ENCODE measurements at regions not wholly inside any gene's neighbourhood (a gene's known extent, or its start where the extent isn't known, plus 50 kb on each side); places are given as distances from the start of the nearest gene placed in this dataset.

DNA sequence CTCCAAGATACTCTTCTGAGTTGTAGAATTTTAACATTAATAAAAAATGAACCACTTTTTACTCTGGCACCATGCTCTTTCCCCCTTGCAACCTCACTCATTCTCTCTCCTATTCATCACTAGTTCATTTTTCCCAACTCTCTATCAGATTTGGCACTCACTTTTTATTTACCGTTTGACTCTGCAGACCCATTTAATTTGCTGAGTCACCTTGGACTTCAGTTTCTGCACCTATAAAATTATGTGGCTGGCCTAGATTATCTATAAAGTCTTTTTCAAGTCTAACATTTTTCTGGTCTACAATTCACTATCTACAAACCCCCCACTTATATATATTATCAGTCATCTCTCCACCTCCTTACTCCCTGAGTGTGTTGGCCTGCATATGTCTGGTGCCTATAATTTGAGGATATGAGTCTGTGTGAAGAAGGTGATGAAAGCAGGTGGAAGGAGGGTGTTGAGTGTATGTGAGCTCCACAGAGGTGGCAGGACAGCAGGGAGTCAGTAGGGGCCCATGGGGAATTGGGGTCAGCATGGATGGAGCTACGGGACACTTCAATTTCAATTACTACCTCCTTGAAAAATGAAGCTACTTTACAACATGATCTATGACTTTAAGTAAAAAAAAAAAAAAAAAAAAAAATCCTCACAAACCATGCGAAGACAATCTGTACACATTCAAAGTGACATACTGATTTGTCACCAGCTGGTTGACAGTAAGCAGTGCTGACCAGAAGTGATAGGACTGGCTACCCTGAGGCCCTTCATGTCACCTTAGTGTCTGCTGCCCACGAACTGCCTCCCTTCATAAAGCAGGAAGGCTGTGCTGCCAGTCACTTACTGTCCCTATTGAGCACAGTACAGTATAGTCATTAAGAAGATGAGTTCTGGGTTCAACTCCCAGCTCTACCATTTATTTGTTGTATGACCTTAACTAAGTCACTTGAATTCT lies 334.2 kb upstream of the IL12A start:
- H3K9me3 Mint-ChIP-seq = no peaks in the 10 kb centered on the region
- no peak overlapping the region for H3K27ac Mint-ChIP-seq

GRCh38 chr3:159655202-159655601 lies 333.4 kb upstream of the IL12A start:
- H3K4me3 Mint-ChIP-seq = no peak overlapping the region
- no peaks in the 10 kb centered on the region for H3K27me3 Mint-ChIP-seq (ENCODE audit: low read depth)
- no peaks in the 10 kb centered on the region for H3K9me3 Mint-ChIP-seq
- H3K4me1 Mint-ChIP-seq (ENCODE audit: low read depth) = no peaks in the 10 kb centered on the region
- no peak for DNase-seq (ENCODE audit: low spot score)
- no peaks in the 10 kb centered on the region for H3K36me3 Mint-ChIP-seq (ENCODE audit: low read depth)
- H3K27ac Mint-ChIP-seq = no peak overlapping the region

More for the DNA sequence above, 334.2 kb upstream of the IL12A start:
- H3K27me3 Mint-ChIP-seq (ENCODE audit: low read depth) = no peaks in the 10 kb centered on the region
- no peak for DNase-seq (ENCODE audit: low spot score)
- H3K36me3 Mint-ChIP-seq (ENCODE audit: low read depth) = no peaks in the 10 kb centered on the region
- H3K4me3 Mint-ChIP-seq = no peak overlapping the region
- H3K4me1 Mint-ChIP-seq (ENCODE audit: low read depth) = no peaks in the 10 kb centered on the region

DNA sequence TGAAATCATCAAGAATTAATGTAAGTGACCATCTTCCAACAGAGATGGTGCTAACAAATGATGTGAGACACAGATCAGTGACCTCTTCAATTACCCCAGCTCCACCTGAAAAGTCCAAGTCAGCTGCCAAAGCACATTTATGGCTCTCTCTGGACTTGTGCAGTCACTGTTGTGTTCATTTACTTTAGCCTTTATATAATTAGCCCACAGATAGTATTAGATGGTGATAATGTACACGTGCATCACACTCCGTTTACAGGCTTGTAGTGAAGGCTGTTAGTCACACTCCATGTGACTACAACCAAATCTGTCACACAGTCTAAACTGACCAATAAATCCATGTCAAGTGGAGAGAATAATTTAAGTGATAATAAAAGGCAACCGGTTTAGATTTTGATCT lies 331.5 kb upstream of the IL12A start:
- Mint-ChIP-seq H3K4me1 (ENCODE audit: low read depth) (no peaks in the 10 kb centered on the region), H3K36me3 (ENCODE audit: low read depth) (no peaks in the 10 kb centered on the region), H3K27me3 (ENCODE audit: low read depth) (no peaks in the 10 kb centered on the region), H3K4me3 (no peak overlapping the region), H3K9me3 (no peaks in the 10 kb centered on the region), H3K27ac (no peak overlapping the region)
- DNase-seq (ENCODE audit: low spot score) = no peak

GRCh38 chr3:159657629-159658028 lies 331.0 kb upstream of the IL12A start:
- H3K4me3 Mint-ChIP-seq = no peak overlapping the region
- DNase-seq (ENCODE audit: low spot score) = no peak
- H3K36me3 Mint-ChIP-seq (ENCODE audit: low read depth) = no peaks in the 10 kb centered on the region
- no peaks in the 10 kb centered on the region for H3K27me3 Mint-ChIP-seq (ENCODE audit: low read depth)
- no peaks in the 10 kb centered on the region for H3K9me3 Mint-ChIP-seq
- no peak overlapping the region for H3K27ac Mint-ChIP-seq
- no peaks in the 10 kb centered on the region for H3K4me1 Mint-ChIP-seq (ENCODE audit: low read depth)

GRCh38 chr3:159660326-159660725 lies 328.3 kb upstream of the IL12A start:
- Mint-ChIP-seq H3K4me3 (no peak overlapping the region), H3K4me1 (ENCODE audit: low read depth) (no peaks in the 10 kb centered on the region), H3K27ac (no peak overlapping the region), H3K27me3 (ENCODE audit: low read depth) (no peaks in the 10 kb centered on the region), H3K36me3 (ENCODE audit: low read depth) (no peaks in the 10 kb centered on the region), H3K9me3 (no peaks in the 10 kb centered on the region)
- DNase-seq (ENCODE audit: low spot score) = no peak

- Mint-ChIP-seq H3K27ac (no peak overlapping the region), H3K4me3 (no peak overlapping the region), H3K36me3 (ENCODE audit: low read depth) (no peaks in the 10 kb centered on the region), H3K27me3 (ENCODE audit: low read depth) (no peaks in the 10 kb centered on the region), H3K4me1 (ENCODE audit: low read depth) (no peaks in the 10 kb centered on the region), H3K9me3 (no peaks in the 10 kb centered on the region)
- DNase-seq (ENCODE audit: low spot score) = no peak
Measured at GRCh38 chr3:159660901-159661300, 327.7 kb upstream of the IL12A start.

DNA sequence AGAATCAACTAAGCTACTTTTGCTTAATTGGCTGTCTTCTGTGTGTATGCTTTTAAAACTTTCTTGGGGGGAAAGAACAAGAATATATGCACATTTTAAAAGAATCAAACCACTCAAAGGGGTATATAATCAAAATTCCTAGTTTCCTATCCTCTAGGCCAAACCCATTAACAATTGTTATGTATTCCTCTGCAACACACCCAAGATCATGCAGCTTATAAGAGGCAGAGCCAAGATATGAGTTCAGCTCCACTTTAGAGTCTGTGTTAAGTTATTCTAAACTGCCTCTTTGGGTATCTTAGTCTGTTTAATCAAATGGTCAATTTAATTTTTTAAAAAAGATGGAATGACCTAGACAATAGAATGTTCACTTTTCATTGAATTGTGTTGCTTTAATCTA lies 326.1 kb upstream of the IL12A start:
- Mint-ChIP-seq H3K4me1 (ENCODE audit: low read depth) (no peaks in the 10 kb centered on the region), H3K4me3 (no peak overlapping the region), H3K36me3 (ENCODE audit: low read depth) (no peaks in the 10 kb centered on the region), H3K9me3 (no peaks in the 10 kb centered on the region), H3K27ac (no peak overlapping the region), H3K27me3 (ENCODE audit: low read depth) (no peaks in the 10 kb centered on the region)
- DNase-seq (ENCODE audit: low spot score) = no peak

GRCh38 chr3:159664006-159664405 lies 324.6 kb upstream of the IL12A start:
- no peaks in the 10 kb centered on the region for H3K27me3 Mint-ChIP-seq (ENCODE audit: low read depth)
- DNase-seq (ENCODE audit: low spot score) = no peak
- no peaks in the 10 kb centered on the region for H3K9me3 Mint-ChIP-seq
- H3K4me3 Mint-ChIP-seq = no peak overlapping the region
- no peaks in the 10 kb centered on the region for H3K4me1 Mint-ChIP-seq (ENCODE audit: low read depth)
- H3K27ac Mint-ChIP-seq = no peak overlapping the region
- no peaks in the 10 kb centered on the region for H3K36me3 Mint-ChIP-seq (ENCODE audit: low read depth)

DNA sequence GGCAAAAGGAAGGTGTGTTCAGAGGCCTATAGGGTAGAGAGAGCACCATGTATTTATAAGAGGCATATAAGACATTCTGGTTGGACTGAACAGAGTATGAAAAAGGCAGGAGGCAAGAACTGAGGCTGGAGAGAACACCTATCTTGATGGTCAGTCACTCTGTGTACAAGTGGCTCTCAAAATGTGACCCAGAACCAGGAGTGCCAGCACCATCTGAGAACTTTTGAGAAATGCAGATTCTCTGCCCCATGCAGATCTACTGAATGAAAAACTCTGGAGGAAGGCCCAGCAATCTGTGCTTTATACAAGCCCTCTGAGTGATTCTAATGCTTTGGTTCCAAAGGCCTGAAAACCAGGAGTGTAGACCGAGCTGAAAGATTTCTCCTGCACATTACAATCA lies 324.0 kb upstream of the IL12A start:
- Mint-ChIP-seq H3K27me3 (ENCODE audit: low read depth) (no peaks in the 10 kb centered on the region), H3K36me3 (ENCODE audit: low read depth) (no peaks in the 10 kb centered on the region), H3K4me1 (ENCODE audit: low read depth) (no peaks in the 10 kb centered on the region), H3K4me3 (no peak overlapping the region), H3K27ac (no peak overlapping the region), H3K9me3 (no peaks in the 10 kb centered on the region)
- DNase-seq (ENCODE audit: low spot score) = no peak

DNA sequence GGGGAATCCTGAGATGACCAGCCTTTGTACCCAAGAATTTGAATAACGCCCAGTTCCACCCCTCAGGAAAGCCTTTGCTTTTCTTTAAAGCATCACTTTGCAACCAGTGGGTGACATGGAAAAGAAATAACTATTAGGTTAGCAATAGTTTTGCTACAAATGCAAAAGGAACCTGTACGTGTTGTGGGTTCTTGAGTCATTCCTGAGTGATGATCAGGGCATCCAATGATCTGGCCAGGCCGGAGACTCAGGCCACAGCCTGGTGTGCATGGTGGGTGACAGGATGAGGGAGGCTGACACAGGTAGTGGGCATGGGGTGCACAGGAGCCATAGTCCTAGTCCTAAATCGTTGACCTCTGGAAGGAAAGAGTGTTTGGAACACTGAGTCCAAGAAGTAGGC lies 321.4 kb upstream of the IL12A start:
- Mint-ChIP-seq H3K4me3 (no peak overlapping the region), H3K27ac (no peak overlapping the region), H3K36me3 (ENCODE audit: low read depth) (no peaks in the 10 kb centered on the region), H3K9me3 (no peaks in the 10 kb centered on the region), H3K27me3 (ENCODE audit: low read depth) (no peaks in the 10 kb centered on the region), H3K4me1 (ENCODE audit: low read depth) (no peaks in the 10 kb centered on the region)
- no peak for DNase-seq (ENCODE audit: low spot score)

GRCh38 chr3:159668461-159668860 lies 320.2 kb upstream of the IL12A start:
- H3K27me3 Mint-ChIP-seq (ENCODE audit: low read depth) = no peaks in the 10 kb centered on the region

DNA sequence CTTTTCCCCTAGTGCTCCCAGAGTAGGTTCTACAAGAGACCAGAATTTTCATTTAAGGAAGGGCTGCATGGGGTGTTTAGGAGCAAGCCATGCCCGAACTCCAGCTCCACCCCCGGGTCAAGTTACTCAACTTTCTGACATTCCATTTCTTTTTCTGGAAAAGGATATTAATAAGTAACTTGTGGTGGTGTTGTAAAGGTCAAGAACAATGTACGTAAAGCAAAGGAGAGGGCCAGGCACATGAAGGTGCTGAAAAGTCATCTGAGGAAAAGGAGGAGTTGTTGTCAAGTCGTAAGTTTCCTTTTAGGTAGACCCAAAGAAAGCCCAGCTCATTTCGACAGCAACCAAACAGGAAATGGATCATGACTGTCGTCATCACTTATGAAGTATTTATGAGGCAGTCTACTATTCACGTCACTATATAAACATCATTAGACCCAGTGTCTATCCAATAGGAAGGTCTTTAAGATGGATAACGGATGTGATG lies 319.6 kb upstream of the IL12A start:
- no peaks in the 10 kb centered on the region for H3K4me1 Mint-ChIP-seq (ENCODE audit: low read depth)
- H3K4me3 Mint-ChIP-seq = no peak overlapping the region
- no peaks in the 10 kb centered on the region for H3K36me3 Mint-ChIP-seq (ENCODE audit: low read depth)
- no peaks in the 10 kb centered on the region for H3K9me3 Mint-ChIP-seq
- no peak for DNase-seq (ENCODE audit: low spot score)
- H3K27me3 Mint-ChIP-seq (ENCODE audit: low read depth) = no peaks in the 10 kb centered on the region
- no peak overlapping the region for H3K27ac Mint-ChIP-seq

More at GRCh38 chr3:159668461-159668860, 320.2 kb upstream of the IL12A start:
- Mint-ChIP-seq H3K4me3 (no peak overlapping the region), H3K27ac (no peak overlapping the region), H3K36me3 (ENCODE audit: low read depth) (no peaks in the 10 kb centered on the region), H3K9me3 (no peaks in the 10 kb centered on the region), H3K4me1 (ENCODE audit: low read depth) (no peaks in the 10 kb centered on the region)
- DNase-seq (ENCODE audit: low spot score) = no peak

GRCh38 chr3:159669766-159670165 lies 318.9 kb upstream of the IL12A start:
- no peak for DNase-seq (ENCODE audit: low spot score)
- H3K4me3 Mint-ChIP-seq = no peak overlapping the region
- H3K4me1 Mint-ChIP-seq (ENCODE audit: low read depth) = no peaks in the 10 kb centered on the region
- no peaks in the 10 kb centered on the region for H3K27me3 Mint-ChIP-seq (ENCODE audit: low read depth)
- H3K36me3 Mint-ChIP-seq (ENCODE audit: low read depth) = no peaks in the 10 kb centered on the region
- H3K27ac Mint-ChIP-seq = no peak overlapping the region
- H3K9me3 Mint-ChIP-seq = no peaks in the 10 kb centered on the region

- no peaks in the 10 kb centered on the region for H3K9me3 Mint-ChIP-seq
- no peaks in the 10 kb centered on the region for H3K27me3 Mint-ChIP-seq (ENCODE audit: low read depth)
- no peak for DNase-seq (ENCODE audit: low spot score)
- no peaks in the 10 kb centered on the region for H3K4me1 Mint-ChIP-seq (ENCODE audit: low read depth)
- no peak overlapping the region for H3K4me3 Mint-ChIP-seq
- no peak overlapping the region for H3K27ac Mint-ChIP-seq
- H3K36me3 Mint-ChIP-seq (ENCODE audit: low read depth) = no peaks in the 10 kb centered on the region
Measured at GRCh38 chr3:159672728-159673688, 315.6 kb upstream of the IL12A start.

Data from T-helper 2 cell treated with Interferon-gamma antibody and Interleukin-4, amounts not matched to agents 5 μg/mL and 100 μg/mL, for 36 hours (primary cell).